ENCODE measurements at regions not wholly inside any gene's neighbourhood (a gene's known extent, or its start where the extent isn't known, plus 50 kb on each side); places are given as distances from the start of the nearest gene placed in this dataset.

DNA sequence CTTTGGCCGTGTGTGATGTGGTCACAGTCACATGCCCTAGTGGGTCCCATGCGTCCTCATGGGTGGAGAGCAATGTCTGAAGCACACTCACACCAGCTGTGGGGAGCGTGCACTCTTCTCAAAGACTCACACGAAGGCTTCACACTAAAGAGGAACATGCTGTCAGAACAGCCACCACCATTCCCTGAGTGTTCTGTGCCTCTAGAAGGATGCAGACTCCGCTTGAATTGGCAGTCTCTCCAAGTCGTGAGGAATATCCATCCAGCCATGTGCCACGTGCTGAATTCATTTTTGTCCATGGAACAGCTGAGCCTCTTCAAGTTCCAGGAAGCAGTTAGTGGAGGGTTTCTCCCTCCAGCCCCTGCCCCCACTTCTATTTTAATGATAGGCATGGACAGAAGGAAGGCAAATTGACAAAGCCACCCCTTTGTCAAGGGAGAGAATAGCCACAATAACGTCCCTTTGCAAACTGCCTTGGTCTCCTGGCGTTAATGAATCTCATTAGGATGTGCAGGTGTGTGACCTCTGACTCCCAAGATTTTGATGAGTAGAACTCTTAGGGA is 464.3 kb upstream of the ID2 start:
- TF ChIP-seq CTCF (IDR thresholded peaks at IDR 0.05) (no peak), EP300 (IDR thresholded peaks at IDR 0.05) (no peak), POLR2AphosphoS5 (IDR thresholded peaks at IDR 0.05) (no peak)
